CD4-positive, alpha-beta T cell treated with Interferon alpha-2 for 1 hour (primary cell): ENCODE measurements at regions not wholly inside any gene's neighbourhood (a gene's known extent, or its start where the extent isn't known, plus 50 kb on each side); places are given as distances from the start of the nearest gene placed in this dataset.
A peak's percentile ranks its signal among the peaks of the same experiment; 100 is the strongest.

Experiments used
- DNase-seq, 2 donors: peaks; one replicate each; pipeline ENCODE4 v3.0.0-alpha.2; 2020 to 2022

DNA sequence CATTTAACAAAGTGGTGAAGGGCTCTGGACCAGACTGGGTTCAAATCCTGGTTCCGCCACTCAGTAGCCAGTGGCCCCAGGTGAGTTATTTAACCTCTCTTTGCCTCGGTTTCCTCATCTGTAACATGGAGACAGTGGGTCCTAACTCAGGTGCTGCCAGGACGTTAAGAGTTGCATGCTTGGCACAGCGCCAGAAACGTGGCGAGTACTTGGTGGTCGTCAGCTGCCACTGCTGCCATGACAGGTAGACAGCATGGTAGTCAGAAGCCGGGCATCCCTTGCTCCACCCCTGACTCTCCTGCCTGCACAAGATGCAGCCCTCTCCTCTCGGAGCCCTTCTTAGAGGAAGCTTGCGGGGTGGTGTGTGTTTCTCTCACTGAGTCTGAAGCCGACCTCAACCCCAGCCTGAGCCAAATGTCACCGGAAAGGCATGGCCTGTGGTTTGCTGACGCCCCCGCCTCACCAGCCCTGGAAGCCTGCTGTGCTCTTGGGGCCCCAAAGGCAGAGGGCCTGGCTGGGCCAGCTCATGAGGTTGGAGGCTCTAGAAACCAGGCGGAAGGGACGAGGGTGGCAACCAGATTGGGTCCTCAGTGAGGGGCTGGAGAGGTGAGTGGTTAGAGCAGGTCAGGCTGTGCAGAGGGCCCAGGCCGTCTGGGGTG is 160.8 kb upstream of the TLE3 start:
- peak; percentile 47 to 60 for DNase-seq

- DNase-seq = peak in 1 of 2 donors; percentile 42
Observed at GRCh38 chr15:70257573-70258248, 160.0 kb upstream of the TLE3 start.

GRCh38 chr15:70257047-70257446 is 159.3 kb upstream of the TLE3 start:
- DNase-seq = no peak

DNA sequence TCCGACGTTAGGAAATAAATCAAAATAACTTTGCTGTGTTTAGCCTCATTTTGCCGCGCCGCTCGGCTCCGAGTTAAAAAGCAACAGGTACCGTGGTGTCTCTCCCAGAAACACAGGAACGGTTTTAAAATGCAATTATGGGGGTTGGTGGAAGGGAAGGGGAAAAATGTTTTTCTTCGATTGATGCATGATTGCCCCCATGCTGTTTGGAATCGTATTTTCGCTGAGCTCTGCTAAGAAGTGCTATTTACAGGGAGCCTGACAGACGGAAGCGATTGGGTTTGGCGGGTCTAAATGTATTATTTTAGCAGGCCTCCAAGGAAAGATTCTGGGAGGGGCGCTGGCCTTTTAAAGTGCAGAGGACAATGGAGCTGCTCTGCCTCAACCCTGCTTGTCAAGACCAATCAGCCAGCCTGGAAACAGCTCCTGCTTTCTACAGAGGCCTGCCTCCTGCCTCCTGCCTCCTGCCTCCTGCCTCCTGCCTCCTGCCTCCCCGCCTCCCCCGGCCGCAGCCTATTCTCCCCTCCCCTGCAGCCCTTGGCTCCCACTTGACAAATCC is 156.7 kb upstream of the TLE3 start:
- DNase-seq = no peak

- no peak for DNase-seq
Observed at GRCh38 chr15:70253461-70254156, 155.9 kb upstream of the TLE3 start.

- no peak for DNase-seq
Observed at GRCh38 chr15:70252951-70253320, 155.2 kb upstream of the TLE3 start.

- no peak for DNase-seq
Observed at GRCh38 chr15:70252056-70252950, 154.6 kb upstream of the TLE3 start.

DNA sequence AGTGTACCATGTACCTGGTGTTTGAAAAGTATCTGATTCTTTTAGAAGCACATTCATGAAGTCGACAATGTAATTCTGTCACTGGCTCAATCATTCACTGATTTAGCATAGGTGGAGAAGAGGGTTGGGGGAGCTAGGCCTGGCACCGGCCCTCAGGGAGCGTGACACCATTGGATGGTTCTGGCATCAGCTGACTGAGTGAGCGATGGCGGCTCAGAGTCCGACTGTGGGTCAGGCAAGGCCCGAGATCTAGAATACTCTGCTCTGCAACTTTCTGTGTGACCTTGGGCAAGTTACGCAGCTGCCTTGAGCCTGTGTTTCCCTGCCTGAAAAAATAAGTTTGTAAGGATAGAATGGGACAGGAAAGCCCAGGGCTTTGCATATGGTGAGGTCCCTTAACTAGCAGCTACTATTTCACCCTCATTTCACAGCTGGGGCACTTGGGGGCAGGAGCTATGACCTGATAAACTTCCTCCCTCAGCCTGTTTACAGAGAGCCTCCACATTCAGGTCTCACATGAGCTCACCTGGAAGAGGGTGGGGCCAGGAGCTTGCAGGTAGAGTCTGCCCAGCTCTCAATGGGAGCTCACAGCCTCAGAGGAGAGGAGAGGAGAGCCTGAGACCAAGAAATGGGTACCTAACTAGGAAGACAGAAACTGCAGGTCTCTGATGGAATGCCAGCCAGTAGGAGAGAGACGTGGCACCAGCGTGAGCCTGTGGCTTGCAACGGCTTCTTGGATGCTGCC is 153.7 kb upstream of the TLE3 start:
- no peak for DNase-seq

DNA sequence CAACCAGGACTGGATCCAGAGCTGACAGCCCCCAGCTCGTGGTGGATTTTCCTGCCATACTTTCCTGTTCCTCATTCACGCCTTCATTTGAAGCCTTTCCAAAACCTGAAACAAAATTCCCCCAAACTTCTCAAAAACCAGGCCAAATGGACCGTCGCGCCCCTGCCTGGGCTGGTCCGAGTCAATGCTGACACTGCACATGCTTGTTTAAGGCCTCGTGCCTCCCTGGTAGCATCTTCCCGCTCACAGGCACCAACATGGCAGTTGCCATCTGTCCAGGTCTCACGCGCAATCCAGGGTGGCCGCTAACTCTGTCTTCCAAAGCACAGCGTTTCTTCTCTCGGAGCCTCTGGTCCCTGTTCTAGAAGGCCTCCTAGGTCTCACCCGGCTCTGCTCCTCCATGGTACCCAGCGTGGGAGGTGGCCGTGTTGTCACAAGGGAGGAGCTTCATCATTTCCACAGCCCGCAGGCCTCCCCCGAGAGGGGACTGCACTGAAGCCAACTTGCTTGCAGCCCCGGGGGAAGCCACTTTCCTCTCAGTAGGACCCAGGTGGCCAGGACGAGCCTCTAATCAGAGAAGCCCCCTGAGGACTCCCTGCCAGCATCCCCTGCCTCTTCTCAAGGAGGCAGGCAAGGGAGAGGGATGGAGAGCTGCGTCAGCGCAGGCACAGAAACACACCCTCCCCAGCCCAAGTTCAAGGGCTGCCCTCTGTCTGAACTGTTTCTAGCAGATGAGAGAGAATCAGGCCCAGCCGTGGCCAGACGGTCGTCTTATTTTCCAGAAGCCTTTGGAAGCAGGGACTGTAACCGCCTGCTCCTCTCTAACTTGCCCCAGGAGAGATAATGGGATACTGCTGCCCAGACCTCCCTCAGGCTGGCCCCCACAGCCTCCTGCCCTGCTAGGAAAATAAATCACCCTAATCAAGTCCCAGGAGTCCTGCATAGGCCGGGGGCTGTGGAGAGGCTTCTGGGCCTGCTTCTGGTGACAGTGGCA is 152.8 kb upstream of the TLE3 start:
- no peak for DNase-seq

DNA sequence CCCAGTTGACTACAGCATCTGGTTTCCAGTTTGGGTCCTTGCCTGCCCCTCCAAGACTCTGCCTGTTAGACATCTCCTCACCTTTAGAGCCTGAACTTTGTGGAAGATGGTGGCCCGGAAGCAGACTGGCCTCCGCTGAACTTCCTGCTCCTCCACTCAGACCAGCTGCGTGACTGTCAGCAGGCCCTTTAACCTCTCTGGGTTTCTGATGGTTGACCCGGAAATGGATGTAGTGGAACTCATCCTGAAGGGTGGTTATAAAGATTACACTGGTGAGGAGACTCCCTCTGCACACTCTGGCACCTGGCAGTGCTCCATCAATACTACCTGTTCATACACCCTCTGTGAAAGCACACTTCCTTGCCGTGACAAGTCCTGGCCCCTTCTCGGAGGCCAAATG is 151.9 kb upstream of the TLE3 start:
- no peak for DNase-seq

GRCh38 chr15:70248116-70249025 is 150.7 kb upstream of the TLE3 start:
- DNase-seq = no peak

DNA sequence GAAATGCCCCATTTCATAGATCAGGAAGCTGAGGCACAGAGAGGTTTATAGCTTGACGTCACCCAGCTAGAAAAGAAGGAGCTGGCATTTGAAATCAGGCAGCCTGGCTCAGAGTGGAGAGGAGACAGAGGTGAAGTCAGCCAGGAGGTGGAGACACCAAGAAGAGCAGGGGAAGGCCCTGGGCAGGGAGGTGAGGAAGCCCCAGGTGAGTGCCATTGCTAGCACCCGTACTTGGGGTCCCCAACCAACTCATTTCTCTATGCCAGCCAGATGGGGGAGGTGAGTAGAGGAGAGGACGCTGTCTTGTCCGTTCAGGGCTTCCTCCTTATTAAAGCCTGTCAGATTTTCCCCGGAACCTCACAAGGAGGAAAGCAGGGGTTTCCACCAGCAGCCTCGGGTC is 149.6 kb upstream of the TLE3 start:
- no peak for DNase-seq

DNA sequence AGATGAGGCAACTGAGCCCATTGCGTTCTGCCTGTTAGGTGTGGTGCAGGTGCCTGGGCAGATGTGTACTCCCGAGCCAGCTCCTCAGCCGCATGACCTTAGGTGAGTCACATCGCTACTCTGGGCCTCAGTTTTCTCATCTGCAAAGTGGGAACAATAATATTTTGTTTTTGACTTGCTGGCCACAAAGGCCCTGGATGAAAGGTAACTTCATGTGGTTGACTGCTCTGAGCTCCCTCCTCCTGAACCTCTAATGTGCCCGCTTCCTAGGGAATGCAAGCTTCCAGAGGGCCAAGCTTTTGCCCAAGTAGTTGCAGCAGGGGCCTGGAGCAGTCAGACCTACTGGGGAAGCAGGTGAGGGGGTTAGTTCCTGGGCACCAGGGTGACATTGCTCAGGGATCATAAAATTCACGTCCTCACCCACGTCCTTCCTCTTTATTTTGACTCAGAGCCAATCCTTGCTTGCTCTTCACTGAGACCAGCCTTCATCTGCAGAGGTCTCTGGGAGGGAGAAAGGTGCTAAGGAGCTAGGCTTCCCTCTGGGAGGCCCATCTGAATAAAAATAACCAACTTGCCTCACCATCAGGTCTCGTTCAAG is 149.0 kb upstream of the TLE3 start:
- no peak for DNase-seq

- DNase-seq = peak in 1 of 2 donors; percentile 64
Observed at GRCh38 chr15:70245932-70246622, 148.4 kb upstream of the TLE3 start.

GRCh38 chr15:70244978-70245542 is 147.3 kb upstream of the TLE3 start:
- no peak for DNase-seq

DNA sequence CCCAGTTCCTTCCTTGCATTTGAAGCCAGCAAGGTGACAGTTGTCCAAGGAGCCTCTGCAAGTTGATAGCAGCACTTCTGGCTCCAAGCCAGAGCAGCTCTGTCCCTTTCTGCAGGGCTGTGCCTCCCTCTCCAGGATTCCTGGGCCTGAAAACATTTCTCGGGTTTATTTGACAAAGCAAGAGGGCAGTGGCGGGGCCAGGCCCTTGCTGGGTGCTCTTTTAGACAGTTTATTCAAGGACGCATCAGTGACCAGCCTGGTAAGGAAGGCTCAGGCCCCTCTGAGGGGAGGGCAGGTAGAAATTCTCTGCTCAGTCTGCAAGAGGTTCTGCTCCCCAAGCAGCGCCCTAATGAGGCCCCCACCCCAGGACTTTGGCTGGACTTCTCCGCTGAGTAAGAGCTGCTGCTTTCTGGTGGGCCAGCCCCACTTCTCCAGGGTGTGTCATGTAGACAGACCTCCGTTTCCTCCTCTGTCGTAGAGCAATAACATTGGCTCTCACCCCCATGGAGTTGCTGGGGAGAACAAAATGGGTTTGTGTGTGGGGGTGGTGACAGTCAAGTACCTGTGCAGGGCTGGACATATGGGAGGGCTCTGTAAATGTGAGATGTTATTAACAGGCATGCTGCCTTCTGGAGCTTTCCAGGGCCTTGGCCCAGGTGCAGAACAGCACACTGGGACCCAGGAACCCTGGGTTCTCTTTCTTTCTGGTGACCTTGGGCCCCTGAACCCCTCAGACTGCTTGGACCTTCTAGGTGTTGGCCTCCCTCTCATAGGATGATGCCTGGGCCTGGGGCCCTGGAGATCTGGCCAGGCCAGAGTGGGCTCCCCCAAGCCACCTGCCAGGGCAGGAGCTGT is 146.2 kb upstream of the TLE3 start:
- DNase-seq = no peak
